OCI-LY1 (cell line): ENCODE measurements at regions not wholly inside any gene's neighbourhood (a gene's known extent, or its start where the extent isn't known, plus 50 kb on each side); places are given as distances from the start of the nearest gene placed in this dataset.

Experiments
- H2AFZ ChIP-seq: fragments of 200-600 bp; sonication (generic), shearing (Covaris generic); 2 replicates; pipeline ENCODE4 v1.6.0; 2014; ENCODE audit warnings: antibody characterized with exemption, mild to moderate bottlenecking, low read length
- H3F3A ChIP-seq: fragments of 200-600 bp; sonication (generic), shearing (Covaris generic); 2 replicates; pipeline ENCODE4 v1.6.0; 2014; ENCODE audit warnings: mild to moderate bottlenecking, antibody characterized with exemption, low read length, moderate library complexity; ENCODE audit not compliant: insufficient read depth
- H3K27ac ChIP-seq: fragments of 200-600 bp; sonication (generic); 2 replicates; pipeline ENCODE4 v1.5.1; 2014; ENCODE audit warnings: low read length, mixed run types, mild to moderate bottlenecking, low read depth; ENCODE audit not compliant: poor library complexity, severe bottlenecking
- H3K27me3 ChIP-seq: fragments of 200-600 bp; sonication (generic); 2 replicates; pipeline ENCODE4 v1.6.0; 2014; ENCODE audit warnings: antibody characterized with exemption, mild to moderate bottlenecking, low read length, moderate library complexity; ENCODE audit not compliant: insufficient read depth
- H3K36me3 ChIP-seq: fragments of 200-600 bp; sonication (generic); 2 replicates; pipeline ENCODE4 v1.6.1; 2014; ENCODE audit warnings: mild to moderate bottlenecking, antibody characterized with exemption, low read length, moderate library complexity, mixed read lengths; ENCODE audit not compliant: insufficient read depth
- H3K4me1 ChIP-seq: fragments of 200-600 bp; sonication (generic); 2 replicates; pipeline ENCODE4 v1.5.1; 2014; ENCODE audit warnings: mild to moderate bottlenecking, low read length, moderate library complexity; ENCODE audit not compliant: insufficient read depth, severe bottlenecking
- H3K4me2 ChIP-seq: fragments of 200-600 bp; sonication (generic), shearing (Covaris generic); 2 replicates; pipeline ENCODE4 v1.6.1; 2014; ENCODE audit warnings: low read length
- H3K4me3 ChIP-seq: fragments of 200-600 bp; sonication (generic); 2 replicates; pipeline ENCODE4 v1.5.1; 2014; ENCODE audit warnings: low read length, low read depth, mild to moderate bottlenecking, mixed read lengths; ENCODE audit not compliant: poor library complexity, severe bottlenecking
- H3K79me2 ChIP-seq: fragments of 200-600 bp; shearing (Covaris generic); 2 replicates; pipeline ENCODE4 v1.6.1; 2016; ENCODE audit warnings: mixed run types, low read length, mixed read lengths; ENCODE audit not compliant: insufficient read depth
- H3K9ac ChIP-seq: fragments of 200-600 bp; sonication (generic), shearing (Covaris generic); 2 replicates; pipeline ENCODE4 v1.6.1; 2014; ENCODE audit warnings: mild to moderate bottlenecking, low read length, mixed read lengths
- H3K9me2 ChIP-seq: fragments of 200-600 bp; sonication (generic), shearing (Covaris generic); 2 replicates; pipeline ENCODE4 v1.6.1; 2014; ENCODE audit warnings: low read depth, mild to moderate bottlenecking, low read length, mixed read lengths
- H3K9me3 ChIP-seq: fragments of 200-600 bp; shearing (Covaris generic); 2 replicates; pipeline ENCODE4 v1.6.1; 2014; ENCODE audit warnings: low read length, mixed read lengths
- H4K20me1 ChIP-seq: fragments of 200-600 bp; sonication (generic), shearing (Covaris generic); 2 replicates; pipeline ENCODE4 v1.6.0; 2016; ENCODE audit warnings: mild to moderate bottlenecking, low read length; ENCODE audit not compliant: insufficient read depth
- CTCF ChIP-seq: fragments of 200-600 bp; sonication (generic), shearing (Covaris generic); IDR thresholded peaks from 2 replicates; pipeline ENCODE4 v1.5.1; 2017; ENCODE audit warnings: mild to moderate bottlenecking, antibody characterized with exemption, low read length, moderate library complexity, mixed read lengths
- EZH2 ChIP-seq: fragments of 200-600 bp; sonication (generic), shearing (Covaris generic); IDR thresholded peaks from 2 replicates; pipeline ENCODE4 v1.8.0; 2017; ENCODE audit warnings: borderline replicate concordance, mixed run types, mild to moderate bottlenecking, antibody characterized with exemption, low read length, moderate library complexity, mixed read lengths

- no peak overlapping the region for H3K4me2 ChIP-seq
- no peak overlapping the region for H2AFZ ChIP-seq
- H3K9ac ChIP-seq, result no peak overlapping the region
- H3K4me1 ChIP-seq, result no peaks in the 10 kb centered on the region
- no peaks in the 10 kb centered on the region for H3K36me3 ChIP-seq
- H3K27me3 ChIP-seq, result no peaks in the 10 kb centered on the region
- TF ChIP-seq EZH2 (no peak), CTCF (no peak)
- no peak overlapping the region for H3K27ac ChIP-seq
- H3K79me2 ChIP-seq, result no peaks in the 10 kb centered on the region
- H3F3A ChIP-seq, result no peaks in the 10 kb centered on the region
- H4K20me1 ChIP-seq, result no peaks in the 10 kb centered on the region
- H3K9me2 ChIP-seq, result no peaks in the 10 kb centered on the region
- no peaks in the 10 kb centered on the region for H3K9me3 ChIP-seq
- no peak overlapping the region for H3K4me3 ChIP-seq
These were observed 284.9 kb downstream of the TMEM38B start for GRCh38 chr9:105979290-105979689.

DNA sequence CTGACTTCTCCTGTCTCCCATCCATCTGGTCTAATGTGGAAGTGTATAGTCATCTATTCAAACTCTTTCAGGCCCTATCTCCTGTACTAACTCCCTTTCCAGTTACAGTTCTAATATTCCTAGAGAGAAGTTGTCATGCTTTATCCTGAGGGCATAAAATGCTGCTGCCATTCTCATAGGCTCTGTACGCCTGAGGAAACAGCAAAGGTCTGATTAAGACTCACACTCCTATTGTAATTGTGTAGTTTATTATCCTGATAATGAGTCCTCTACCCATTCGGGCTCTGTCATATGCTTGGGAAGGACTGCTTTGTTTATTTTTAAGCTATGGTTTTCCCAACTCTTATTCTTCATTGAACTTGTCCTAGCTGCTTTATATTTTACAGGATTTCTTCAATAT, 290.4 kb downstream of the TMEM38B start:
- H3K27me3 ChIP-seq, result no peaks in the 10 kb centered on the region
- no peaks in the 10 kb centered on the region for H3K9me2 ChIP-seq
- H3K9me3 ChIP-seq, result no peaks in the 10 kb centered on the region
- H3K4me1 ChIP-seq, result no peaks in the 10 kb centered on the region
- H3F3A ChIP-seq, result no peaks in the 10 kb centered on the region
- H3K9ac ChIP-seq, result no peak overlapping the region
- TF ChIP-seq CTCF (no peak), EZH2 (no peak)
- H3K4me3 ChIP-seq, result no peak overlapping the region
- no peak overlapping the region for H3K4me2 ChIP-seq
- no peaks in the 10 kb centered on the region for H4K20me1 ChIP-seq
- H3K79me2 ChIP-seq, result no peaks in the 10 kb centered on the region
- no peak overlapping the region for H2AFZ ChIP-seq
- H3K27ac ChIP-seq, result no peak overlapping the region
- H3K36me3 ChIP-seq, result no peaks in the 10 kb centered on the region

GRCh38 chr9:105993116-105993854, 298.9 kb downstream of the TMEM38B start:
- no peak overlapping the region for H2AFZ ChIP-seq
- H3F3A ChIP-seq, result no peaks in the 10 kb centered on the region
- no peak overlapping the region for H3K4me2 ChIP-seq
- H3K4me3 ChIP-seq, result no peak overlapping the region
- no peak overlapping the region for H3K9ac ChIP-seq
- no peaks in the 10 kb centered on the region for H3K4me1 ChIP-seq
- no peak overlapping the region for H3K27ac ChIP-seq
- H4K20me1 ChIP-seq, result no peaks in the 10 kb centered on the region
- H3K79me2 ChIP-seq, result no peaks in the 10 kb centered on the region
- no peaks in the 10 kb centered on the region for H3K36me3 ChIP-seq
- no peaks in the 10 kb centered on the region for H3K9me3 ChIP-seq
- no peaks in the 10 kb centered on the region for H3K27me3 ChIP-seq
- H3K9me2 ChIP-seq, result no peaks in the 10 kb centered on the region
- TF ChIP-seq CTCF (no peak), EZH2 (no peak)
